H1 (cell line): ENCODE measurements at regions not wholly inside any gene's neighbourhood (a gene's known extent, or its start where the extent isn't known, plus 50 kb on each side); places are given as distances from the start of the nearest gene placed in this dataset.

ENCODE experiments used
- CTCF ChIA-PET: fragments of 300-600 bp; sonication (Branson Sonifier 250); formaldehyde crosslinking; loops from one replicate; lab custom pipeline; 2021; ENCODE audit not compliant: partially characterized antibody; lab: Charles Lee
- POLR2A ChIA-PET: fragments of 300-600 bp; sonication (Branson Sonifier 250); formaldehyde crosslinking; loops from one replicate; lab custom pipeline; 2021; ENCODE audit warnings: inconsistent platforms; ENCODE audit not compliant: partially characterized antibody; lab: Charles Lee
- DNase-seq, 2 experiments: peaks; one replicate each; pipeline versions ENCODE4 v3.0.0 to v3.0.0-alpha.2; 2010 to 2022; ENCODE audit warnings: low spot score in 2 of 2, low read depth in 1 of 2, mixed read lengths in 1 of 2
- FAIRE-seq: peaks from 2 replicates; lab custom pipeline; 2011; peaks lifted over from hg19 to GRCh38; lab: Jason Lieb, UNC
- H2AFZ ChIP-seq: 2 replicates; pipeline ENCODE4 v1.8.1; 2012; ENCODE audit warnings: low read length, inconsistent platforms
- H2AK5ac ChIP-seq: 2 replicates; pipeline ENCODE4 v1.6.1; 2013; ENCODE audit warnings: low read depth, low read length
- H2BK120ac ChIP-seq: replicated peaks from 2 replicates; pipeline ENCODE3; 2013; ENCODE audit warnings: low read depth, low read length, inconsistent platforms
- H2BK12ac ChIP-seq: 2 replicates; pipeline ENCODE4 v1.6.1; 2013; ENCODE audit warnings: low read depth, low read length
- H2BK15ac ChIP-seq: 2 replicates; pipeline ENCODE4 v1.6.1; 2013; ENCODE audit warnings: low read length
- H2BK20ac ChIP-seq: 2 replicates; pipeline ENCODE4 v1.6.1; 2013; ENCODE audit warnings: low read length
- H2BK5ac ChIP-seq: 2 replicates; pipeline ENCODE4 v1.6.1; 2013; ENCODE audit warnings: low read depth, low read length
- H3K14ac ChIP-seq: 2 replicates; pipeline ENCODE4 v1.6.1; 2013; ENCODE audit warnings: inconsistent platforms; ENCODE audit not compliant: insufficient read length
- H3K18ac ChIP-seq: 2 replicates; pipeline ENCODE4 v1.6.1; 2013; ENCODE audit warnings: low read length; ENCODE audit errors: extremely low read depth
- H3K23ac ChIP-seq: 2 replicates; pipeline ENCODE4 v1.6.1; 2013; ENCODE audit warnings: inconsistent platforms; ENCODE audit not compliant: insufficient read length
- H3K23me2 ChIP-seq: 2 replicates; pipeline ENCODE4 v1.6.1; 2013; ENCODE audit warnings: low read depth, low read length
- H3K27ac ChIP-seq: 2 replicates; pipeline ENCODE4 v1.6.1; 2011; ENCODE audit warnings: low read depth, low read length, inconsistent platforms
- H3K27me3 ChIP-seq, 4 experiments: replicated peaks in 1 of 4; 1 replicate in 1 of 4; 2 replicates in 3 of 4; pipeline versions ENCODE4 v1.6.1 to v1.8.1; 2011 to 2013; ENCODE audit warnings: low read length in 3 of 4, mild to moderate bottlenecking in 3 of 4, inconsistent platforms in 2 of 4, mixed read lengths in 2 of 4, moderate library complexity in 1 of 4; ENCODE audit not compliant: control insufficient read depth in 3 of 4, insufficient read depth in 3 of 4; ENCODE audit errors: extremely low read depth in 1 of 4
- H3K36me3 ChIP-seq, 4 experiments: 2 replicates each; pipeline versions ENCODE4 v1.6.1 to v1.8.1; 2011 to 2013; ENCODE audit warnings: mild to moderate bottlenecking in 4 of 4, low read length in 3 of 4, moderate library complexity in 2 of 4, control low read depth in 1 of 4, inconsistent platforms in 1 of 4; ENCODE audit not compliant: insufficient read depth in 4 of 4, control insufficient read depth in 2 of 4
- H3K4ac ChIP-seq: replicated peaks from 2 replicates; pipeline ENCODE3; 2013; ENCODE audit warnings: low read length, low read depth, mixed read lengths, inconsistent platforms; ENCODE audit not compliant: insufficient read length
- H3K4me1 ChIP-seq, 4 experiments: replicated peaks in 1 of 4; 1 replicate in 1 of 4; 2 replicates in 3 of 4; pipeline versions ENCODE4 v1.6.1 to v1.8.1; 2011 to 2013; ENCODE audit warnings: low read length in 3 of 4, inconsistent platforms in 2 of 4, mixed read lengths in 1 of 4; ENCODE audit not compliant: insufficient read depth in 4 of 4, control insufficient read depth in 3 of 4
- H3K4me2 ChIP-seq, 2 experiments: 2 replicates each; pipeline versions ENCODE4 v1.6.1 to v1.8.1; 2011 to 2013; ENCODE audit warnings: low read depth in 2 of 2, low read length in 2 of 2, control low read depth in 1 of 2, inconsistent platforms in 1 of 2, mild to moderate bottlenecking in 1 of 2; ENCODE audit not compliant: insufficient read depth in 1 of 2
- H3K4me3 ChIP-seq, 4 experiments: fragments of 200-600, 300-600 bp in 1 of 4; sonication (generic), shearing (Covaris generic), sonication (Bioruptor Twin) in 1 of 4; 2 replicates each; pipeline versions ENCODE4 v1.5.1 to v1.8.1; 2011 to 2016; ENCODE audit warnings: low read length in 4 of 4, low read depth in 3 of 4, control low read depth in 2 of 4, inconsistent platforms in 2 of 4, mild to moderate bottlenecking in 2 of 4, mixed read lengths in 1 of 4, moderate library complexity in 1 of 4; ENCODE audit not compliant: insufficient read depth in 2 of 4; ENCODE audit errors: extremely low read depth in 1 of 4
- H3K56ac ChIP-seq: replicated peaks from 2 replicates; pipeline ENCODE3; 2013; ENCODE audit warnings: low read depth, mild to moderate bottlenecking, mixed read lengths, low read length, inconsistent platforms; ENCODE audit not compliant: insufficient read length
- H3K79me1 ChIP-seq: 2 replicates; pipeline ENCODE4 v1.6.1; 2013; ENCODE audit warnings: low read depth, low read length, control low read depth
- H3K79me2 ChIP-seq, 2 experiments: 2 replicates each; pipeline versions ENCODE4 v1.6.1 to v1.8.1; 2012 to 2013; ENCODE audit warnings: low read length in 2 of 2, mild to moderate bottlenecking in 2 of 2, inconsistent platforms in 1 of 2; ENCODE audit not compliant: insufficient read depth in 2 of 2, control insufficient read depth in 1 of 2
- H3K9ac ChIP-seq, 4 experiments: replicated peaks in 1 of 4; 1 replicate in 1 of 4; 2 replicates in 3 of 4; pipeline versions ENCODE4 v1.6.1 to v1.8.1; 2011 to 2013; ENCODE audit warnings: low read depth in 3 of 4, low read length in 3 of 4, control low read depth in 2 of 4, mild to moderate bottlenecking in 2 of 4, moderate library complexity in 2 of 4, inconsistent platforms in 1 of 4; ENCODE audit errors: extremely low read depth in 1 of 4
- H3K9me3 ChIP-seq, 2 experiments: 2 replicates each; pipeline versions ENCODE4 v1.6.1 to v1.8.1; 2012 to 2013; ENCODE audit warnings: mild to moderate bottlenecking in 2 of 2, moderate library complexity in 2 of 2, control low read depth in 1 of 2, inconsistent platforms in 1 of 2, low read depth in 1 of 2, low read length in 1 of 2, mixed read lengths in 1 of 2; ENCODE audit not compliant: insufficient read depth in 2 of 2
- H4K20me1 ChIP-seq, 2 experiments: replicated peaks in 1 of 2; 2 replicates each; pipeline versions ENCODE3 to v1.8.1; 2011 to 2013; ENCODE audit warnings: inconsistent platforms in 2 of 2, low read length in 2 of 2, mild to moderate bottlenecking in 1 of 2; ENCODE audit not compliant: insufficient read depth in 2 of 2, control insufficient read depth in 1 of 2
- H4K5ac ChIP-seq: 2 replicates; pipeline ENCODE4 v1.6.1; 2013; ENCODE audit warnings: low read length, low read depth, mixed read lengths, inconsistent platforms; ENCODE audit not compliant: insufficient read length
- H4K8ac ChIP-seq: 2 replicates; pipeline ENCODE4 v1.8.0; 2013; ENCODE audit warnings: mild to moderate bottlenecking, moderate library complexity, low read length, inconsistent platforms; ENCODE audit not compliant: insufficient read depth; ENCODE audit errors: extremely low read depth
- H4K91ac ChIP-seq: replicated peaks from 2 replicates; pipeline ENCODE3; 2013; ENCODE audit warnings: low read length, mixed read lengths, inconsistent platforms; ENCODE audit not compliant: insufficient read length
- CREB1 ChIP-seq: IDR thresholded peaks from 2 replicates; pipeline ENCODE4 v1.6.1; 2012; ENCODE audit warnings: inconsistent platforms
- EP300 ChIP-seq, 2 experiments: IDR thresholded peaks; 1 replicate in 1 of 2; 2 replicates in 1 of 2; pipeline ENCODE4 v1.6.1; 2011 to 2012; ENCODE audit warnings: low read depth in 2 of 2, low read length in 2 of 2, mild to moderate bottlenecking in 2 of 2, borderline replicate concordance in 1 of 2, inconsistent platforms in 1 of 2, moderate library complexity in 1 of 2
- GABPA ChIP-seq: IDR thresholded peaks from 2 replicates; pipeline ENCODE4 v1.6.1; 2011; ENCODE audit warnings: mild to moderate bottlenecking, low read length, moderate library complexity, borderline replicate concordance; ENCODE audit not compliant: insufficient read depth
- HDAC2 ChIP-seq, 2 experiments: fragments of 300-600 bp in 1 of 2; sonication (generic) in 1 of 2; IDR thresholded peaks; 2 replicates each; pipeline ENCODE4 v1.6.1; 2011 to 2012; ENCODE audit warnings: low read depth in 2 of 2, low read length in 2 of 2, mild to moderate bottlenecking in 2 of 2, moderate library complexity in 2 of 2, borderline replicate concordance in 1 of 2, inconsistent platforms in 1 of 2
- MAFK ChIP-seq: IDR thresholded peaks from 2 replicates; pipeline ENCODE4 v1.6.1; 2012; ENCODE audit warnings: low read depth, mild to moderate bottlenecking, improper control_type of control experiment, low read length
- MAX ChIP-seq: IDR thresholded peaks from 2 replicates; pipeline ENCODE4 v1.6.1; 2012; ENCODE audit warnings: inconsistent platforms
- NANOG ChIP-seq: IDR thresholded peaks from 2 replicates; pipeline ENCODE4 v1.6.1; 2011; ENCODE audit warnings: low read length, low read depth, mild to moderate bottlenecking, inconsistent platforms; ENCODE audit not compliant: insufficient read depth, poor library complexity, severe bottlenecking
- POU5F1 ChIP-seq: IDR thresholded peaks from 2 replicates; pipeline ENCODE4 v1.6.1; 2011; ENCODE audit warnings: low read depth, mild to moderate bottlenecking, low read length, moderate library complexity
- SAP30 ChIP-seq: fragments of 300-600 bp; sonication (generic); IDR thresholded peaks from 2 replicates; pipeline ENCODE4 v1.7.1; 2012; ENCODE audit warnings: low read length, moderate library complexity, mild to moderate bottlenecking, inconsistent platforms; ENCODE audit not compliant: insufficient read depth, insufficient replicate concordance
- TAF1 ChIP-seq: IDR thresholded peaks from 2 replicates; pipeline ENCODE4 v1.6.1; 2011; ENCODE audit warnings: mild to moderate bottlenecking, low read depth, low read length
- YY1 ChIP-seq: IDR thresholded peaks from 2 replicates; pipeline ENCODE4 v1.6.1; 2011; ENCODE audit warnings: low read depth, mild to moderate bottlenecking, low read length
- WGBS, 2 experiments: shearing (Covaris generic) in 1 of 2; methylation state at CpG; one replicate each; pipeline versions ENCODE4 v1.1.6 to v1.1.7; 2013 to 2015; ENCODE audit warnings: low lambda C conversion rate in 2 of 2, mixed read lengths in 2 of 2, inconsistent platforms in 1 of 2, low coverage in 1 of 2, missing lambda C conversion rate in 1 of 2; ENCODE audit not compliant: insufficient replicate concordance in 2 of 2, insufficient coverage in 1 of 2, insufficient read length in 1 of 2; ENCODE audit errors: extremely low coverage in 1 of 2, missing lambda C conversion rate in 1 of 2; 5-methylcytosine and 5-hydroxymethylcytosine counted together

GRCh38 chr4:137997496-137997895, 244.7 kb downstream of the SLC7A11 start:
- Histone ChIP-seq H2BK12ac (no peak overlapping the region), H3K4ac (no peak overlapping the region), H3K27ac (no peak overlapping the region), H3K4me1 (no peaks in the 10 kb centered on the region), H4K91ac (no peak overlapping the region), H2BK20ac (no peak overlapping the region), H2AK5ac (no peak overlapping the region), H3K23ac (no peak overlapping the region), H3K36me3 (no peaks in the 10 kb centered on the region), H3K79me1 (no peaks in the 10 kb centered on the region), H3K56ac (no peak overlapping the region), H4K20me1 (no peaks in the 10 kb centered on the region), H3K79me2 (no peaks in the 10 kb centered on the region), H3K4me3 (no peak overlapping the region), H2BK5ac (no peak overlapping the region), H3K23me2 (no peaks in the 10 kb centered on the region), H3K4me2 (no peak overlapping the region), H4K8ac (no peak overlapping the region), H3K27me3 (no peaks in the 10 kb centered on the region), H2BK120ac (no peak overlapping the region), H3K14ac (no peak overlapping the region), H3K18ac (no peak overlapping the region), H2AFZ (no peak overlapping the region), H4K5ac (no peak overlapping the region), H3K9me3 (no peaks in the 10 kb centered on the region), H3K9ac (no peak overlapping the region), H2BK15ac (no peak overlapping the region)
- no peak for FAIRE-seq
- 92% methylated on average over 1 of the region's 1 CpG; no CpG with 5 or more reads in 1 of the 2 experiments for WGBS, 2 experiments
- no peak for DNase-seq
- POLR2A ChIA-PET = no interaction called here
- CTCF ChIA-PET = interaction anchor here (0.8 to 2.5 kb wide), 2 partner anchors 10 to 35 kb away, joined by 3 to 9 read pairs; no protein-coding TSS in a partner anchor
- no peak for TF ChIP-seq MAFK
- TF ChIP-seq EP300 (IDR thresholded peaks at IDR 0.05; ENCODE audit: borderline replicate concordance in 1 of 2, low read depth in 2 of 2, low read length in 2 of 2) = no peak
- TF ChIP-seq NANOG = no peak
- no peak for TF ChIP-seq CREB1
- TF ChIP-seq GABPA = no peak
- TF ChIP-seq TAF1 = no peak
- no peak for TF ChIP-seq POU5F1
- no peak for TF ChIP-seq YY1
- no peak for TF ChIP-seq SAP30
- no peak for TF ChIP-seq MAX
- TF ChIP-seq HDAC2 (IDR thresholded peaks at IDR 0.05; ENCODE audit: borderline replicate concordance in 1 of 2, low read depth in 2 of 2, low read length in 2 of 2) = no peak
